Esophagus muscularis mucosa (tissue), 4 donors: ENCODE measurements at regions not wholly inside any gene's neighbourhood (a gene's known extent, or its start where the extent isn't known, plus 50 kb on each side); places are given as distances from the start of the nearest gene placed in this dataset.
"Not testable (repeated sequence)": the region's sequence is repeated elsewhere in the genome, so short reads cannot be mapped to it uniquely, and the experiment has no call there.

Experiments used
- DNase-seq: peaks from one replicate; pipeline ENCODE4 v3.0.0-alpha.2; 2017; ENCODE audit errors: extremely low spot score
- H3K27ac ChIP-seq, 4 donors: fragments of 200-600 bp; sonication (generic); replicated peaks in 1 of 4; 1 replicate in 3 of 4; 2 replicates in 1 of 4; pipeline ENCODE4 v1.5.1; 2016 to 2019; ENCODE audit warnings: mild to moderate bottlenecking in 1 of 4
- H3K27me3 ChIP-seq, 4 donors: fragments of 200-600 bp; sonication (generic); one replicate each; pipeline versions ENCODE4 v1.5.1 to v1.6.0; 2016 to 2019
- H3K36me3 ChIP-seq, 4 donors: fragments of 200-600 bp; sonication (generic); one replicate each; pipeline ENCODE4 v1.5.1; 2016 to 2019
- H3K4me1 ChIP-seq, 4 donors: fragments of 200-600 bp; sonication (generic); one replicate each; pipeline ENCODE4 v1.5.1; 2016 to 2019
- H3K4me3 ChIP-seq, 4 donors: fragments of 200-600 bp; sonication (generic); 1 replicate in 2 of 4; 2 replicates in 2 of 4; pipeline ENCODE4 v1.5.1; 2016 to 2019; ENCODE audit warnings: mild to moderate bottlenecking in 4 of 4, moderate library complexity in 1 of 4
- H3K9me3 ChIP-seq, 4 donors: fragments of 200-600 bp; sonication (generic); 1 replicate in 3 of 4; 2 replicates in 1 of 4; pipeline ENCODE4 v1.5.1; 2016 to 2019
- CTCF ChIP-seq, 3 experiments: fragments of 200-600 bp in 2 of 3; fragments of 450-650 bp in 1 of 3; sonication (generic) in 2 of 3; IDR thresholded peaks; one replicate each; pipeline ENCODE4 v1.5.1; 2017 to 2019; ENCODE audit warnings: antibody characterized with exemption in 3 of 3, mild to moderate bottlenecking in 2 of 3, moderate library complexity in 1 of 3
- EP300 ChIP-seq: sonication (generic); formaldehyde crosslinking; IDR thresholded peaks from one replicate; pipeline ENCODE4 v1.6.1; 2017; ENCODE audit warnings: antibody characterized with exemption
- POLR2A ChIP-seq: fragments of 450-650 bp; IDR thresholded peaks from one replicate; pipeline ENCODE4 v1.6.1; 2017; ENCODE audit warnings: antibody characterized with exemption, moderate library complexity, mild to moderate bottlenecking, low read depth
- POLR2AphosphoS5 ChIP-seq, 2 donors: sonication (generic); formaldehyde crosslinking; IDR thresholded peaks; one replicate each; pipeline ENCODE4 v1.6.1; 2017; ENCODE audit warnings: antibody characterized with exemption in 2 of 2
- WGBS: methylation state at CpG from one replicate; pipeline ENCODE4 v1.1.5; 2018; 5-methylcytosine and 5-hydroxymethylcytosine counted together
- intact Hi-C: fragments of 100-400 bp; cut with DNase I; formaldehyde crosslinking; loops from one replicate; pipeline ENCODE4 v1.15.1; 2023

DNA sequence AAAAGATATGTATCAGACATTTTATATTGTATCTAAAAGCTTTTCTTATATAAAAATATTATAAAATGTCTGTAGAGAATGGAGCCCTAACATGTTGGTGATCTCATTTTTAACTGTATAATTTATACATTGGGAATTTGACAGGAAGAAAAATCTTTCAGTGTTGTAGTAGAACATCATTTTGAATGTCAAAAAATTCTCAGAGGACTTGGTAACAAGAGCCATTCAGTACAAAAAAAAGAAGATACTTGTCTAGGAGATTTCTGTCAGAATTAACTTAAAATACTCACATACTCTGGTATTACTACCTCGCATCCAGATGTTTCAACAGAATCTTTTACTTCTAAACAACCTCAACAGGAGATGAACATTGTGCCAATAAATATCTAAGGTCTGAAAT lies 1277.9 kb downstream of the ROBO2 start:
- no peak overlapping the region for H3K4me3 ChIP-seq
- no peaks in the 10 kb centered on the region for H3K9me3 ChIP-seq
- H3K27me3 ChIP-seq = no peaks in the 10 kb centered on the region
- no peaks in the 10 kb centered on the region for H3K4me1 ChIP-seq
- TF ChIP-seq POLR2AphosphoS5 (IDR thresholded peaks at IDR 0.05) = no peak
- no peak for TF ChIP-seq POLR2A
- TF ChIP-seq CTCF (IDR thresholded peaks at IDR 0.05) = no peak
- no peak for TF ChIP-seq EP300
- H3K27ac ChIP-seq = no peak overlapping the region
- intact Hi-C loops = no loop called here
- no peak for DNase-seq
- 53% methylated on average over 1 of the region's 1 CpG for WGBS
- no peaks in the 10 kb centered on the region for H3K36me3 ChIP-seq

- Histone ChIP-seq H3K9me3 (no peaks in the 10 kb centered on the region), H3K36me3 (no peaks in the 10 kb centered on the region), H3K27ac (no peak overlapping the region), H3K4me3 (no peak overlapping the region), H3K4me1 (no peaks in the 10 kb centered on the region), H3K27me3 (no peaks in the 10 kb centered on the region)
- DNase-seq = no peak
- 73% methylated on average over 2 of the region's 2 CpGs for WGBS
- intact Hi-C loops = no loop called here
- TF ChIP-seq POLR2AphosphoS5 (IDR thresholded peaks at IDR 0.05) = no peak
- no peak for TF ChIP-seq EP300
- no peak for TF ChIP-seq CTCF (IDR thresholded peaks at IDR 0.05)
- TF ChIP-seq POLR2A = no peak
Measured at GRCh38 chr3:78322780-78323179, 1282.9 kb downstream of the ROBO2 start.

GRCh38 chr3:78337801-78338211 lies 1297.9 kb downstream of the ROBO2 start:
- no peaks in the 10 kb centered on the region for H3K27me3 ChIP-seq
- no peaks in the 10 kb centered on the region for H3K9me3 ChIP-seq
- no peak overlapping the region for H3K27ac ChIP-seq
- intact Hi-C loops = no loop called here
- 42% methylated on average over 2 of the region's 2 CpGs for WGBS
- H3K4me3 ChIP-seq = no peak overlapping the region
- no peak for DNase-seq
- H3K36me3 ChIP-seq = no peaks in the 10 kb centered on the region
- H3K4me1 ChIP-seq = no peaks in the 10 kb centered on the region
- TF ChIP-seq POLR2AphosphoS5 (IDR thresholded peaks at IDR 0.05) (no peak), EP300 (no peak), CTCF (IDR thresholded peaks at IDR 0.05) (no peak), POLR2A (no peak)

DNA sequence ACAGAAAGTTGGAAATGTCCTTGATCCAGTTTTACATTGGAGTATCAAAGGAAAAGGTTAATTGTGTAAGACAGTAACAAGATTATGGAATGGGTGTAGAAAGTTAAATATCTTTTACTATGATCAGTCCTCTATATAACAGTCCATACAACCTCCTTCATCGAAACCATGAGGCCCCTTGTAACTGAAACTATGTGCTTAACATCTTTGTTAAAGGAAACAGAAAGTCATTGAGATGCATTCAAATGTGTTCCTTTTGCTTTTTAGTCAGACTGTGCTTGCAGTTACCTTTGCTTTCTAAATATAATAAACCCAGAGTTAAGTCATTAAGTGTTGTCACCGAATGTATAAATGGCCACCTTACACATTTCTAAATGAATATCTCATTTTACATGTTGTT lies 1298.5 kb downstream of the ROBO2 start:
- DNase-seq = no peak
- TF ChIP-seq POLR2AphosphoS5 (IDR thresholded peaks at IDR 0.05) (no peak), POLR2A (no peak), CTCF (IDR thresholded peaks at IDR 0.05) (no peak), EP300 (no peak)
- Histone ChIP-seq H3K27me3 (no peaks in the 10 kb centered on the region), H3K4me1 (no peaks in the 10 kb centered on the region), H3K27ac (no peak overlapping the region), H3K4me3 (no peak overlapping the region), H3K36me3 (no peaks in the 10 kb centered on the region), H3K9me3 (no peaks in the 10 kb centered on the region)
- WGBS = 89% methylated on average over 2 of the region's 2 CpGs
- intact Hi-C loops = no loop called here

DNA sequence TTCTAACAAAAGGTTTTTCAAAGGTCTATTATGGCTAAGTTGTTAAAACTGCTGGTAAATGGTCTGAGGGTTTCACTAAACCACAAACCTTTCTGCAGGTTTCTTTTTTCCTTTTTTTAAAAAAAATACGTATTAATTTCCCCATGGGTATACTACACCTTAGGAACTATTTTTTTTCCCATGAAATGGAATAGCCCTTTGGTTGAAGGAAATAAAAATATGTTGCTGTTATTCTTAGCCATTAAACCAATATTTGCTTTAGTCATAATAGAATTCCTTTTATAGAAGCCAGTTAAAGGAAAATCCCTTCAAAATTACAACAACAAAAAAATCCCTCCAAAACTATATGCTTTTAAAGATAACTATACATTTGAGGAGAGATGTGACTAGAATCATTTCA lies 1303.3 kb downstream of the ROBO2 start:
- no peak overlapping the region for H3K27ac ChIP-seq
- no peaks in the 10 kb centered on the region for H3K4me1 ChIP-seq
- no peaks in the 10 kb centered on the region for H3K36me3 ChIP-seq
- intact Hi-C loops = no loop called here
- no peak overlapping the region for H3K4me3 ChIP-seq
- 64% methylated on average over 1 of the region's 1 CpG for WGBS
- DNase-seq = no peak
- no peaks in the 10 kb centered on the region for H3K27me3 ChIP-seq
- no peaks in the 10 kb centered on the region for H3K9me3 ChIP-seq
- TF ChIP-seq POLR2AphosphoS5 (IDR thresholded peaks at IDR 0.05) (no peak), EP300 (no peak), CTCF (IDR thresholded peaks at IDR 0.05) (no peak), POLR2A (no peak)

GRCh38 chr3:78344267-78344666 lies 1304.4 kb downstream of the ROBO2 start:
- intact Hi-C loops, H3K4me1 ChIP-seq, H3K36me3 ChIP-seq, H3K4me3 ChIP-seq, H3K27ac ChIP-seq, H3K9me3 ChIP-seq, H3K27me3 ChIP-seq, DNase-seq: not testable (repeated sequence)
- 87% methylated on average over 10 of the region's 10 CpGs for WGBS
